ENCODE measurements at regions not wholly inside any gene's neighbourhood (a gene's known extent, or its start where the extent isn't known, plus 50 kb on each side); places are given as distances from the start of the nearest gene placed in this dataset.

- TF ChIP-seq CTCF (IDR thresholded peaks at IDR 0.05; ENCODE audit: low read length): no peak
- TF ChIP-seq EZH2phosphoT487 (IDR thresholded peaks at IDR 0.05; ENCODE audit: low read length): no peak
- TF ChIP-seq EZH2 (optimal IDR thresholded peaks at IDR 0.05; ENCODE audit: low read depth, low read length): no peak
These were observed 115.2 kb upstream of the RAB18 start for GRCh38 chr10:27388761-27389399.

Data from MM.1S (cell line).